ENCODE measurements at regions not wholly inside any gene's neighbourhood (a gene's known extent, or its start where the extent isn't known, plus 50 kb on each side); places are given as distances from the start of the nearest gene placed in this dataset.

GRCh38 chr5:8695902-8696845 lies 827.2 kb downstream of the MTRR start:
- H3K9me3 ChIP-seq (ENCODE audit: control insufficient read depth, low read length) = no peaks in the 10 kb centered on the region
- H3K9ac ChIP-seq (ENCODE audit: low read length) = no peak overlapping the region
- no peaks in the 10 kb centered on the region for H3K4me1 ChIP-seq (ENCODE audit: control insufficient read depth, insufficient read depth, low read length)
- H3K36me3 ChIP-seq (ENCODE audit: control insufficient read depth, insufficient read depth, low read length) = no peaks in the 10 kb centered on the region
- no peaks in the 10 kb centered on the region for H3K27me3 ChIP-seq (ENCODE audit: control insufficient read depth, insufficient read depth, low read length)
- no peak overlapping the region for H3K4me3 ChIP-seq (ENCODE audit: low read length)

- H3K4me1 ChIP-seq (ENCODE audit: control insufficient read depth, insufficient read depth, low read length) = no peaks in the 10 kb centered on the region
- H3K9ac ChIP-seq (ENCODE audit: low read length) = no peak overlapping the region
- no peak overlapping the region for H3K4me3 ChIP-seq (ENCODE audit: low read length)
- H3K27me3 ChIP-seq (ENCODE audit: control insufficient read depth, insufficient read depth, low read length) = no peaks in the 10 kb centered on the region
- H3K36me3 ChIP-seq (ENCODE audit: control insufficient read depth, insufficient read depth, low read length) = no peaks in the 10 kb centered on the region
- no peaks in the 10 kb centered on the region for H3K9me3 ChIP-seq (ENCODE audit: control insufficient read depth, low read length)
Observed at GRCh38 chr5:8700222-8700621, 831.3 kb downstream of the MTRR start.

GRCh38 chr5:8700671-8701070 lies 831.7 kb downstream of the MTRR start:
- Histone ChIP-seq H3K9me3 (ENCODE audit: control insufficient read depth, low read length) (no peaks in the 10 kb centered on the region), H3K4me1 (ENCODE audit: control insufficient read depth, insufficient read depth, low read length) (no peaks in the 10 kb centered on the region), H3K27me3 (ENCODE audit: control insufficient read depth, insufficient read depth, low read length) (no peaks in the 10 kb centered on the region), H3K9ac (ENCODE audit: low read length) (no peak overlapping the region), H3K36me3 (ENCODE audit: control insufficient read depth, insufficient read depth, low read length) (no peaks in the 10 kb centered on the region), H3K4me3 (ENCODE audit: low read length) (no peak overlapping the region)

GRCh38 chr5:8701251-8701650 lies 832.3 kb downstream of the MTRR start:
- Histone ChIP-seq H3K27me3 (ENCODE audit: control insufficient read depth, insufficient read depth, low read length) (no peaks in the 10 kb centered on the region), H3K36me3 (ENCODE audit: control insufficient read depth, insufficient read depth, low read length) (no peaks in the 10 kb centered on the region), H3K4me1 (ENCODE audit: control insufficient read depth, insufficient read depth, low read length) (no peaks in the 10 kb centered on the region), H3K9me3 (ENCODE audit: control insufficient read depth, low read length) (no peaks in the 10 kb centered on the region), H3K9ac (ENCODE audit: low read length) (no peak overlapping the region), H3K4me3 (ENCODE audit: low read length) (no peak overlapping the region)

- no peak overlapping the region for H3K4me3 ChIP-seq (ENCODE audit: low read length)
- H3K4me1 ChIP-seq (ENCODE audit: control insufficient read depth, insufficient read depth, low read length) = no peaks in the 10 kb centered on the region
- no peak overlapping the region for H3K9ac ChIP-seq (ENCODE audit: low read length)
- H3K27me3 ChIP-seq (ENCODE audit: control insufficient read depth, insufficient read depth, low read length) = no peaks in the 10 kb centered on the region
- no peaks in the 10 kb centered on the region for H3K36me3 ChIP-seq (ENCODE audit: control insufficient read depth, insufficient read depth, low read length)
- H3K9me3 ChIP-seq (ENCODE audit: control insufficient read depth, low read length) = no peaks in the 10 kb centered on the region
Observed at GRCh38 chr5:8710426-8710930, 835.4 kb downstream of the SEMA5A start.

GRCh38 chr5:8714198-8714597 lies 831.7 kb downstream of the SEMA5A start:
- H3K9me3 ChIP-seq (ENCODE audit: control insufficient read depth, low read length) = no peaks in the 10 kb centered on the region
- H3K4me1 ChIP-seq (ENCODE audit: control insufficient read depth, insufficient read depth, low read length) = no peaks in the 10 kb centered on the region
- no peaks in the 10 kb centered on the region for H3K27me3 ChIP-seq (ENCODE audit: control insufficient read depth, insufficient read depth, low read length)
- H3K36me3 ChIP-seq (ENCODE audit: control insufficient read depth, insufficient read depth, low read length) = no peaks in the 10 kb centered on the region
- H3K9ac ChIP-seq (ENCODE audit: low read length) = no peak overlapping the region
- H3K4me3 ChIP-seq (ENCODE audit: low read length) = no peak overlapping the region

GRCh38 chr5:8714861-8715260 lies 831.0 kb downstream of the SEMA5A start:
- Histone ChIP-seq H3K9me3 (ENCODE audit: control insufficient read depth, low read length) (no peaks in the 10 kb centered on the region), H3K4me3 (ENCODE audit: low read length) (no peak overlapping the region), H3K36me3 (ENCODE audit: control insufficient read depth, insufficient read depth, low read length) (no peaks in the 10 kb centered on the region), H3K27me3 (ENCODE audit: control insufficient read depth, insufficient read depth, low read length) (no peaks in the 10 kb centered on the region), H3K9ac (ENCODE audit: low read length) (no peak overlapping the region), H3K4me1 (ENCODE audit: control insufficient read depth, insufficient read depth, low read length) (no peaks in the 10 kb centered on the region)

- Histone ChIP-seq H3K9me3 (ENCODE audit: control insufficient read depth, low read length) (no peaks in the 10 kb centered on the region), H3K36me3 (ENCODE audit: control insufficient read depth, insufficient read depth, low read length) (no peaks in the 10 kb centered on the region), H3K27me3 (ENCODE audit: control insufficient read depth, insufficient read depth, low read length) (no peaks in the 10 kb centered on the region), H3K4me3 (ENCODE audit: low read length) (no peak overlapping the region), H3K4me1 (ENCODE audit: control insufficient read depth, insufficient read depth, low read length) (no peaks in the 10 kb centered on the region), H3K9ac (ENCODE audit: low read length) (no peak overlapping the region)
Observed at GRCh38 chr5:8719796-8720195, 826.1 kb downstream of the SEMA5A start.

GRCh38 chr5:8720506-8720905 lies 825.4 kb downstream of the SEMA5A start:
- Histone ChIP-seq H3K27me3 (ENCODE audit: control insufficient read depth, insufficient read depth, low read length) (no peaks in the 10 kb centered on the region), H3K4me1 (ENCODE audit: control insufficient read depth, insufficient read depth, low read length) (no peaks in the 10 kb centered on the region), H3K9ac (ENCODE audit: low read length) (no peak overlapping the region)

GRCh38 chr5:8721536-8721935 lies 824.3 kb downstream of the SEMA5A start:
- Histone ChIP-seq H3K27me3 (ENCODE audit: control insufficient read depth, insufficient read depth, low read length) (no peaks in the 10 kb centered on the region), H3K9me3 (ENCODE audit: control insufficient read depth, low read length) (no peaks in the 10 kb centered on the region), H3K4me3 (ENCODE audit: low read length) (no peak overlapping the region), H3K9ac (ENCODE audit: low read length) (no peak overlapping the region), H3K4me1 (ENCODE audit: control insufficient read depth, insufficient read depth, low read length) (no peaks in the 10 kb centered on the region), H3K36me3 (ENCODE audit: control insufficient read depth, insufficient read depth, low read length) (no peaks in the 10 kb centered on the region)

More at GRCh38 chr5:8720506-8720905, 825.4 kb downstream of the SEMA5A start:
- H3K4me3 ChIP-seq (ENCODE audit: low read length) = no peak overlapping the region
- H3K36me3 ChIP-seq (ENCODE audit: control insufficient read depth, insufficient read depth, low read length) = no peaks in the 10 kb centered on the region
- no peaks in the 10 kb centered on the region for H3K9me3 ChIP-seq (ENCODE audit: control insufficient read depth, low read length)

- Histone ChIP-seq H3K4me1 (ENCODE audit: control insufficient read depth, insufficient read depth, low read length) (no peaks in the 10 kb centered on the region), H3K9me3 (ENCODE audit: control insufficient read depth, low read length) (no peaks in the 10 kb centered on the region), H3K4me3 (ENCODE audit: low read length) (no peak overlapping the region), H3K27me3 (ENCODE audit: control insufficient read depth, insufficient read depth, low read length) (no peaks in the 10 kb centered on the region), H3K36me3 (ENCODE audit: control insufficient read depth, insufficient read depth, low read length) (no peaks in the 10 kb centered on the region), H3K9ac (ENCODE audit: low read length) (no peak overlapping the region)
Observed at GRCh38 chr5:8726383-8727036, 819.4 kb downstream of the SEMA5A start.

GRCh38 chr5:8727396-8727795 lies 818.5 kb downstream of the SEMA5A start:
- Histone ChIP-seq H3K4me1 (ENCODE audit: control insufficient read depth, insufficient read depth, low read length) (no peaks in the 10 kb centered on the region), H3K4me3 (ENCODE audit: low read length) (no peak overlapping the region), H3K27me3 (ENCODE audit: control insufficient read depth, insufficient read depth, low read length) (no peaks in the 10 kb centered on the region), H3K9ac (ENCODE audit: low read length) (no peak overlapping the region), H3K9me3 (ENCODE audit: control insufficient read depth, low read length) (no peaks in the 10 kb centered on the region), H3K36me3 (ENCODE audit: control insufficient read depth, insufficient read depth, low read length) (no peaks in the 10 kb centered on the region)
